ENCODE measurements at regions not wholly inside any gene's neighbourhood (a gene's known extent, or its start where the extent isn't known, plus 50 kb on each side); places are given as distances from the start of the nearest gene placed in this dataset.

DNA sequence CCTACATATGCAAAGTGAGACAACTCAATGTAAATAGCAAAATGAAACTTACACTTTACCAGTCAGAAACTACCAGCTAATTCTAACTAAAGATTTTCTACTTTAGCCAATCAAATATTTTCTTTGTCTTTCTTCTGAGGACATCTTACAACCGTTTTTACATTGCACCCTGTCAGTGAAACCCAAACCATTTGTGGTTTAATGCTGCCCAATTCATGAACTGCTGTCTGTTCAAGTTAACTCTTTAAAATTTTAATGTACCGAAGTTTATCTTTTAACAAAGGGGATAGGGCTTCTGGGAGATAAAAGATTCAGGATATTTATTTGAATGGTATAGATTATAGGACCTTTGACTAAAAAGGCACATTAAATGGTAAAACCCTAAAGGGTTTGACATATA is 121.3 kb upstream of the HDDC2 start:
- no peak for DNase-seq (ENCODE audit: low read depth, low spot score)
- H3K9ac ChIP-seq (ENCODE audit: insufficient read length, low read depth): no peak overlapping the region
- TF ChIP-seq SUZ12 (IDR thresholded peaks at IDR 0.05; ENCODE audit: extremely low read depth, insufficient read depth, insufficient read length) (no peak), ZNF274 (IDR thresholded peaks at IDR 0.05; ENCODE audit: low read depth, low read length) (no peak), YY1 (IDR thresholded peaks at IDR 0.05; ENCODE audit: insufficient read depth, insufficient read length) (no peak)
- H3K27me3 ChIP-seq (ENCODE audit: insufficient read depth, insufficient read length): no peaks in the 10 kb centered on the region
- H3K4me3 ChIP-seq (ENCODE audit: insufficient read length, low read depth): no peak overlapping the region
- H3K9me3 ChIP-seq (ENCODE audit: insufficient read depth, low read length): 0 out of 2 replicates have a peak, but pooled peaks cover 6% of the 10 kb centered on the region
- H3K36me3 ChIP-seq (ENCODE audit: insufficient read depth, insufficient read length, low read length): no peaks in the 10 kb centered on the region
- H3K4me1 ChIP-seq (ENCODE audit: insufficient read depth, insufficient read length): no peaks in the 10 kb centered on the region

DNA sequence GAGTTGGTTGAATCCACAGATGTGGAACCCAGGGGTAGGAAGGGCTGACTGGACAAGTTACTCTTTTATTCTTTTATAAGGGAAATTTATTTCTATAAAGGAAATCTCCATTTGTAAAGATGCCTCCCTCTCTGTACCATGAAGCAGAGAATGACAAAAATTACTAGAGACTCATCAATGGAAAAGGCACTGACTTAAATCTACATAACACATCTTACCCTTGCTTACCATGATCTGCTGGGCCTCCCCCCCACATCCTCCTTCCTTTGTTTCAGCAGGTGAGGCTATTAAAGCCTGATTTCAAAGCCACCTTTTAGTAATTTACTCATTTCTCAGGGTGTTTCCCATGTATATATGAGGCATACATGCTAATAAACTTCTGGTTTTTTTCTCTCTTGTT is 130.2 kb upstream of the HDDC2 start:
- no peak overlapping the region for H3K4me3 ChIP-seq (ENCODE audit: insufficient read length, low read depth)

DNA sequence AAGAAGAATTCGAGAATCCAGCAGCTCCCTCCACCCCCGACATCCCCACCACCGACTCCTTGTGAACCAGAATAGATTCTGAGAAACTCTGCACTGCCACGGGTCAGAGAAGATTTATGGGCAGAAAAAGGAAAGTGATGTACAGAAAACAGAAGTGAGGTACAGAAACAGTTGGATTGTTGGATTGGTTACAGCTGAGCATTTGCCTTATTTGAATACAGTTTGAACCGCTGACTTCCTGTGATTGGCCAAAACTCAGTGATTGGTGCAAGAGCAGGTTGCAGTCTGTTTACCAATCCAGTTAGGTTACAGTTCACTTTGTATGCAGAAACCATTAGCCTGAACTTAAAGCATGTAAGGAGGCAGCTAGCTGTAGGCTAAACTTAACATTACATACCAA is 131.2 kb upstream of the HDDC2 start:
- Histone ChIP-seq H3K9me3 (ENCODE audit: insufficient read depth, low read length) (peaks cover 7% of the 10 kb centered on the region; the same call in 1 of the 2 replicates), H3K4me1 (ENCODE audit: insufficient read depth, insufficient read length) (no peaks in the 10 kb centered on the region), H3K9ac (ENCODE audit: insufficient read length, low read depth) (no peak overlapping the region), H3K27me3 (ENCODE audit: insufficient read depth, insufficient read length) (no peaks in the 10 kb centered on the region), H3K4me3 (ENCODE audit: insufficient read length, low read depth) (no peak overlapping the region), H3K36me3 (ENCODE audit: insufficient read depth, insufficient read length, low read length) (no peaks in the 10 kb centered on the region)
- no peak for DNase-seq (ENCODE audit: low read depth, low spot score)
- TF ChIP-seq SUZ12 (IDR thresholded peaks at IDR 0.05; ENCODE audit: extremely low read depth, insufficient read depth, insufficient read length) (no peak), ZNF274 (IDR thresholded peaks at IDR 0.05; ENCODE audit: low read depth, low read length) (no peak), YY1 (IDR thresholded peaks at IDR 0.05; ENCODE audit: insufficient read depth, insufficient read length) (no peak)

More for the DNA sequence above, 130.2 kb upstream of the HDDC2 start:
- H3K27me3 ChIP-seq (ENCODE audit: insufficient read depth, insufficient read length): no peaks in the 10 kb centered on the region
- H3K4me1 ChIP-seq (ENCODE audit: insufficient read depth, insufficient read length): no peaks in the 10 kb centered on the region
- H3K9ac ChIP-seq (ENCODE audit: insufficient read length, low read depth): no peak overlapping the region
- DNase-seq (ENCODE audit: low read depth, low spot score): no peak
- no peaks in the 10 kb centered on the region for H3K36me3 ChIP-seq (ENCODE audit: insufficient read depth, insufficient read length, low read length)
- peaks cover 7% of the 10 kb centered on the region; the same call in 1 of the 2 replicates for H3K9me3 ChIP-seq (ENCODE audit: insufficient read depth, low read length)
- TF ChIP-seq YY1 (IDR thresholded peaks at IDR 0.05; ENCODE audit: insufficient read depth, insufficient read length) (no peak), SUZ12 (IDR thresholded peaks at IDR 0.05; ENCODE audit: extremely low read depth, insufficient read depth, insufficient read length) (no peak), ZNF274 (IDR thresholded peaks at IDR 0.05; ENCODE audit: low read depth, low read length) (no peak)

- no peaks in the 10 kb centered on the region for H3K4me1 ChIP-seq (ENCODE audit: insufficient read depth, insufficient read length)
- no peak for DNase-seq (ENCODE audit: low read depth, low spot score)
- H3K27me3 ChIP-seq (ENCODE audit: insufficient read depth, insufficient read length): no peaks in the 10 kb centered on the region
- H3K36me3 ChIP-seq (ENCODE audit: insufficient read depth, insufficient read length, low read length): no peaks in the 10 kb centered on the region
- H3K9me3 ChIP-seq (ENCODE audit: insufficient read depth, low read length): no peaks in the 10 kb centered on the region
- H3K4me3 ChIP-seq (ENCODE audit: insufficient read length, low read depth): no peak overlapping the region
- no peak overlapping the region for H3K9ac ChIP-seq (ENCODE audit: insufficient read length, low read depth)
- TF ChIP-seq YY1 (IDR thresholded peaks at IDR 0.05; ENCODE audit: insufficient read depth, insufficient read length) (no peak), SUZ12 (IDR thresholded peaks at IDR 0.05; ENCODE audit: extremely low read depth, insufficient read depth, insufficient read length) (no peak), ZNF274 (IDR thresholded peaks at IDR 0.05; ENCODE audit: low read depth, low read length) (no peak)
These were observed 133.0 kb upstream of the HDDC2 start for GRCh38 chr6:125434760-125435159.

DNA sequence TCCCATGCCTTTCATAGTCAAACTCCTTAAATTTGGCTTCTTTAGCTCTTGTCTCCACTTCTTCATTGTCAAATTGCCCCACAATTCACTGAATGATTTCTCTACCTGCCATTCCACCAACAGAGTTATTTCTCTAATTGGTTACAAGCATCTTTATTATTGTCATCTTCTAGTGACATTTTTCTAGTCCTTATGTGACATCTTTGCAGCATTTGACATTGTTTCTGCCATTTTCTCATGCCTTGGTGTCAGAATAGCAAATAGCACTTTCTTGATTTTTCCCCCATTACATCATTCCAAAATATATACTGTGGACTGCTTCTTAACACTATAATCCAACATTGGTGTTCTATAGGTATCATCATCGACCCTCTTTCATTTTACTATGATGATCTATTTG is 137.7 kb upstream of the HDDC2 start:
- H3K9me3 ChIP-seq (ENCODE audit: insufficient read depth, low read length): no peaks in the 10 kb centered on the region
- H3K4me1 ChIP-seq (ENCODE audit: insufficient read depth, insufficient read length): peaks cover 4% of the 10 kb centered on the region
- H3K4me3 ChIP-seq (ENCODE audit: insufficient read length, low read depth): no peak overlapping the region
- no peaks in the 10 kb centered on the region for H3K27me3 ChIP-seq (ENCODE audit: insufficient read depth, insufficient read length)
- TF ChIP-seq ZNF274 (IDR thresholded peaks at IDR 0.05; ENCODE audit: low read depth, low read length) (no peak), SUZ12 (IDR thresholded peaks at IDR 0.05; ENCODE audit: extremely low read depth, insufficient read depth, insufficient read length) (no peak), YY1 (IDR thresholded peaks at IDR 0.05; ENCODE audit: insufficient read depth, insufficient read length) (no peak)
- no peak overlapping the region for H3K9ac ChIP-seq (ENCODE audit: insufficient read length, low read depth)
- no peak for DNase-seq (ENCODE audit: low read depth, low spot score)
- H3K36me3 ChIP-seq (ENCODE audit: insufficient read depth, insufficient read length, low read length): no peaks in the 10 kb centered on the region

GRCh38 chr6:125444006-125444923 is 142.5 kb upstream of the HDDC2 start:
- Histone ChIP-seq H3K36me3 (ENCODE audit: insufficient read depth, insufficient read length, low read length) (no peaks in the 10 kb centered on the region), H3K27me3 (ENCODE audit: insufficient read depth, insufficient read length) (no peaks in the 10 kb centered on the region), H3K9ac (ENCODE audit: insufficient read length, low read depth) (no peak overlapping the region), H3K4me3 (ENCODE audit: insufficient read length, low read depth) (no peak overlapping the region), H3K9me3 (ENCODE audit: insufficient read depth, low read length) (no peaks in the 10 kb centered on the region), H3K4me1 (ENCODE audit: insufficient read depth, insufficient read length) (peaks cover 8% of the 10 kb centered on the region)
- no peak for DNase-seq (ENCODE audit: low read depth, low spot score)
- no peak for TF ChIP-seq SUZ12 (IDR thresholded peaks at IDR 0.05; ENCODE audit: extremely low read depth, insufficient read depth, insufficient read length)
- TF ChIP-seq ZNF274 (IDR thresholded peaks at IDR 0.05; ENCODE audit: low read depth, low read length): no peak
- no peak for TF ChIP-seq YY1 (IDR thresholded peaks at IDR 0.05; ENCODE audit: insufficient read depth, insufficient read length)

GRCh38 chr6:125445054-125445453 is 143.3 kb upstream of the HDDC2 start:
- Histone ChIP-seq H3K9ac (ENCODE audit: insufficient read length, low read depth) (no peak overlapping the region), H3K4me1 (ENCODE audit: insufficient read depth, insufficient read length) (peaks cover 8% of the 10 kb centered on the region), H3K27me3 (ENCODE audit: insufficient read depth, insufficient read length) (no peaks in the 10 kb centered on the region), H3K4me3 (ENCODE audit: insufficient read length, low read depth) (no peak overlapping the region), H3K36me3 (ENCODE audit: insufficient read depth, insufficient read length, low read length) (no peaks in the 10 kb centered on the region), H3K9me3 (ENCODE audit: insufficient read depth, low read length) (no peaks in the 10 kb centered on the region)
- no peak for TF ChIP-seq ZNF274 (IDR thresholded peaks at IDR 0.05; ENCODE audit: low read depth, low read length)
- TF ChIP-seq SUZ12 (IDR thresholded peaks at IDR 0.05; ENCODE audit: extremely low read depth, insufficient read depth, insufficient read length): no peak
- TF ChIP-seq YY1 (IDR thresholded peaks at IDR 0.05; ENCODE audit: insufficient read depth, insufficient read length): no peak
- DNase-seq (ENCODE audit: low read depth, low spot score): no peak

Data from NT2/D1 (cell line).